Type B pancreatic cell (in vitro differentiated cells): ENCODE measurements at regions not wholly inside any gene's neighbourhood (a gene's known extent, or its start where the extent isn't known, plus 50 kb on each side); places are given as distances from the start of the nearest gene placed in this dataset.
"Not testable (repeated sequence)": the region's sequence is repeated elsewhere in the genome, so short reads cannot be mapped to it uniquely, and the experiment has no call there.

Source experiments
- DNase-seq: peaks from one replicate; pipeline ENCODE4 v3.0.0; 2021; ENCODE audit warnings: mixed read lengths; ENCODE audit not compliant: unreplicated experiment; ENCODE audit errors: extremely low spot score
- H3K27ac Mint-ChIP-seq: 2 replicates; pipeline ENCODE4 v1.8.0; 2021; ENCODE audit warnings: mild to moderate bottlenecking, mixed read lengths
- H3K27me3 Mint-ChIP-seq: 2 replicates; pipeline ENCODE4 v1.8.0; 2021; ENCODE audit warnings: mixed read lengths
- H3K36me3 Mint-ChIP-seq: 2 replicates; pipeline ENCODE4 v1.8.0; 2021; ENCODE audit warnings: mixed read lengths
- H3K4me1 Mint-ChIP-seq: one replicate; pipeline ENCODE4 v1.8.0; 2021; ENCODE audit warnings: mixed read lengths; ENCODE audit not compliant: unreplicated experiment
- H3K4me3 Mint-ChIP-seq: 2 replicates; pipeline ENCODE4 v1.8.0; 2021; ENCODE audit warnings: mild to moderate bottlenecking, mixed read lengths
- H3K9me3 Mint-ChIP-seq: 2 replicates; pipeline ENCODE4 v1.8.0; 2021; ENCODE audit warnings: mixed read lengths
- TF ChIP-seq, protein P1 (sequence below): fragments of 200-600 bp; sonication (generic); conservative IDR thresholded peaks from 2 replicates; pipeline ENCODE4 v1.5.0; 2021; ENCODE audit warnings: antibody characterized with exemption, mild to moderate bottlenecking

DNA sequence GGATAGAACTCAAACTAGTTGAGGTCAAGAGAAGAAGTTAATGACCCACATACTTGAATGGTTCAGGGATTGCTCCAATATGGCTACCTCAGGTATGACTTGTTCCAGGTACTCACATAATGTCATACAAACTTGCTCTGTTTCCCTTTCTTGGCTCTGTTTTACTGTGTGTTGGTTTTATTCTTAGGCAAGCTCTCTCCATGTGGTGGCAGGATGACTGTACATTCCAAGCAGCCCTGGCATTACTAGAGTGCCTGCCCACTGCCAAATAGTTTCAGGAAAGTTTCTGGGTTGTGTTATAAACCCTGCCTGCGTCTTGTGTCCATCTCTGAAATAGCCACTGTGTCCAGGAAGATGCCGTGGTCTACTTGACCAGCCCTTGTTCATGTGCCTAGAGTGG lies 476.8 kb downstream of the SHISA9 start:
- H3K27me3 Mint-ChIP-seq, result no peaks in the 10 kb centered on the region
- H3K4me3 Mint-ChIP-seq, result no peak overlapping the region
- no peak for DNase-seq

GRCh38 chr16:13379266-13379665 lies 477.9 kb downstream of the SHISA9 start:
- no peaks in the 10 kb centered on the region for H3K4me1 Mint-ChIP-seq
- TF ChIP-seq, protein P1, sequence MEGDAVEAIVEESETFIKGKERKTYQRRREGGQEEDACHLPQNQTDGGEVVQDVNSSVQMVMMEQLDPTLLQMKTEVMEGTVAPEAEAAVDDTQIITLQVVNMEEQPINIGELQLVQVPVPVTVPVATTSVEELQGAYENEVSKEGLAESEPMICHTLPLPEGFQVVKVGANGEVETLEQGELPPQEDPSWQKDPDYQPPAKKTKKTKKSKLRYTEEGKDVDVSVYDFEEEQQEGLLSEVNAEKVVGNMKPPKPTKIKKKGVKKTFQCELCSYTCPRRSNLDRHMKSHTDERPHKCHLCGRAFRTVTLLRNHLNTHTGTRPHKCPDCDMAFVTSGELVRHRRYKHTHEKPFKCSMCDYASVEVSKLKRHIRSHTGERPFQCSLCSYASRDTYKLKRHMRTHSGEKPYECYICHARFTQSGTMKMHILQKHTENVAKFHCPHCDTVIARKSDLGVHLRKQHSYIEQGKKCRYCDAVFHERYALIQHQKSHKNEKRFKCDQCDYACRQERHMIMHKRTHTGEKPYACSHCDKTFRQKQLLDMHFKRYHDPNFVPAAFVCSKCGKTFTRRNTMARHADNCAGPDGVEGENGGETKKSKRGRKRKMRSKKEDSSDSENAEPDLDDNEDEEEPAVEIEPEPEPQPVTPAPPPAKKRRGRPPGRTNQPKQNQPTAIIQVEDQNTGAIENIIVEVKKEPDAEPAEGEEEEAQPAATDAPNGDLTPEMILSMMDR, result no peak
- H3K4me3 Mint-ChIP-seq, result no peak overlapping the region
- DNase-seq, result no peak
- H3K27ac Mint-ChIP-seq, result no peak overlapping the region
- no peaks in the 10 kb centered on the region for H3K27me3 Mint-ChIP-seq
- peaks cover 8% of the 10 kb centered on the region for H3K9me3 Mint-ChIP-seq
- H3K36me3 Mint-ChIP-seq, result no peaks in the 10 kb centered on the region

More for the DNA sequence above, 476.8 kb downstream of the SHISA9 start:
- peaks cover 8% of the 10 kb centered on the region for H3K9me3 Mint-ChIP-seq
- TF ChIP-seq, protein P1, result no peak
- H3K4me1 Mint-ChIP-seq, result no peaks in the 10 kb centered on the region
- no peaks in the 10 kb centered on the region for H3K36me3 Mint-ChIP-seq
- no peak overlapping the region for H3K27ac Mint-ChIP-seq

DNA sequence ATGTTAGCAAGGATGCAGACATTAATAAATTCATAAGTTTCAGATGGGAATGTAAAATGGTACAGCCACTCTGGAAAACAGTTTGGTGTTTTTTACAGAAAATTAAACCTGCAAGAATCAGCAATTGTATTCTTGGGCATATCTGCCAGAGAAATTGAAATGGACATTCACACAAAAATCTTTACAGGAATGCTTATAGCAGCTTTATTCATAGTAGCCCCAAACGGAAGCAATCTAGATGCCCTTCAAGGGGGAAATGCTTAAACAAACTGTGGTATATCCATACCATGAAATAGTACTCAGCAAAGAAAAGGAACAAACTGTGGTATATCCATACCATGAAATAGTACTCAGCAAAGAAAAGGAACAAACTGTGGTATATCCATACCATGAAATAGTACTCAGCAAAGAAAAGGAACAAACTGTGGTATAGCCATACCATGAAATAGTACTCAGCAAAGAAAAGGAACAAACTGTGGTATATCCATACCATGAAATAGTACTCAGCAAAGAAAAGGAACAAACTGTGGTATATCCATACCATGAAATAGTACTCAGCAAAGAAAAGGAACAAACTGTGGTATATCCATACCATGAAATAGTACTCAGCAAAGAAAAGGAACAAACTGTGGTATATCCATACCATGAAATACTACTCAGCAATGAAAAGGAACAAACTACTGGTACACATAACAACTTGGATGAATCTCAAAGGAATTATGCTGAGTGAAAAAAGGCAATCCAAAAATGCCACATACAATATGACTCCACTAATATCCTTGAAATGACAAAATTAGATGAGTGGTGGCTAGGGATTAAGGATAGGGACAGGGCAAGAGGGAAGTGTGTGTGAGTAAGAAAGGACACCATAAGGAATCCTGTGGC lies 484.0 kb downstream of the SHISA9 start:
- peaks cover 19% of the 10 kb centered on the region for H3K9me3 Mint-ChIP-seq

DNA sequence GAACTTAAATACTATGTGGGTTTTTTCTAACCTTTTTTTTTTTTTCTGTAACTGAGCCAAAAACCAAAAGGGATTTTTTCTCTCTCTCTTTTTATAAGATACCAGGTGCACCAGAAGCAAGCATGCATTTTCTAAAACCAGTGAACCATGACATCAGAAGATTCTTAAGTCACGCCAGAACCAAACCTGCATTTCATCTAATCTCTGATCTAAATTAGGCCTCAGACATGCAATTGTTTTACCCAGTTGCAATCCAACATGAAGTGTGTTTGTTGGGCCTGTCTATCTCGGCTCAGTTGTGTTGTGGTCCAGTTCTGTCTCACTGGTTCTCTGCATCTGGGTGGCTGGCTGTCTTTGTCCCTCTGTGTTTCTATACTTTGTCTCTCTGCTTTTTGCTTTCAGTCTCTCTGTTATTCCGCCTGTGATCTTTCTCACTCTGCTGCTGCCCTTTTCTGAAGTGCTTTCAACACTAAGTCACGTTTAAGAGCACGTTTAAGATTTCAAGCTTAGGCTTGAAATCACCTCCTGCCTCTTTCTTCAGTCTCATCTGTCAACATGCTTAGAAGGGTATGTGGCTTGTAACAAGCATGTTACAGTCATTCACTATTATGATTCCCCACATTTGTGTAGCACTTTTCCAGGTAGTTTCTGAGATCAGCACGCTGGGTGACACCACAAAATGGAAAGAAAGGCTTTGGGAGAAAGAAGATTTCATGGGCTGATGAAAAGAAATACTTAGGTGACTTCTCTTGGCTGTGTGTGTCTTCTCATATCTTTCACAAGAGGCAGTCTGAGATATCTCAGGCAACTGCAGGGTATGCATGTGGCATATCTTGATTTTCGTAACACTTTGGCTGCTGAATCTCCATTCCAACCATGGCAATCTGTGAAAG lies 488.9 kb downstream of the SHISA9 start:
- H3K4me3 Mint-ChIP-seq, result no peak overlapping the region
- no peak overlapping the region for H3K27ac Mint-ChIP-seq
- no peak for DNase-seq
- no peaks in the 10 kb centered on the region for H3K27me3 Mint-ChIP-seq
- H3K36me3 Mint-ChIP-seq, result no peaks in the 10 kb centered on the region
- H3K4me1 Mint-ChIP-seq, result no peaks in the 10 kb centered on the region
- H3K9me3 Mint-ChIP-seq, result peaks cover 3% of the 10 kb centered on the region
- TF ChIP-seq, protein P1, result no peak

More for the DNA sequence above, 484.0 kb downstream of the SHISA9 start:
- H3K27me3 Mint-ChIP-seq, H3K4me1 Mint-ChIP-seq, DNase-seq, H3K4me3 Mint-ChIP-seq, H3K36me3 Mint-ChIP-seq, H3K27ac Mint-ChIP-seq: not testable (repeated sequence)

DNA sequence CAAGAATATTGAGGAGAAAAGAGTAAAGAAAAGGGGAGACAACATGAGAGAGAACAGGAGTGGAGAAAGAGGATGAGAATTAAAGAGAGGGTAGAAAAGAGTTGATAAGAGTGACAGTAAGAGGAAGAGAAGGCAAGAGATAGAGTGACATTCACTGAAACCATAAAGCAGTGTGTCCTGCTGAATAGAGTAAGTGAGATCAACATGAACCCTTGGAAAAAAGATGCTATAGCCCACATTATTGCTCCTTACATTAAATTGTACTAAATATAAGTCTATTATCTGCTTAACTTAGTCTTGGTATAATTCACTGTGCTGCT lies 489.5 kb downstream of the SHISA9 start:
- no peaks in the 10 kb centered on the region for H3K36me3 Mint-ChIP-seq
- no peak overlapping the region for H3K27ac Mint-ChIP-seq
- H3K27me3 Mint-ChIP-seq, result no peaks in the 10 kb centered on the region
- TF ChIP-seq, protein P1, result no peak
- DNase-seq, result no peak
- peaks cover under 1% of the 10 kb centered on the region for H3K9me3 Mint-ChIP-seq
- H3K4me1 Mint-ChIP-seq, result no peaks in the 10 kb centered on the region
- no peak overlapping the region for H3K4me3 Mint-ChIP-seq

DNA sequence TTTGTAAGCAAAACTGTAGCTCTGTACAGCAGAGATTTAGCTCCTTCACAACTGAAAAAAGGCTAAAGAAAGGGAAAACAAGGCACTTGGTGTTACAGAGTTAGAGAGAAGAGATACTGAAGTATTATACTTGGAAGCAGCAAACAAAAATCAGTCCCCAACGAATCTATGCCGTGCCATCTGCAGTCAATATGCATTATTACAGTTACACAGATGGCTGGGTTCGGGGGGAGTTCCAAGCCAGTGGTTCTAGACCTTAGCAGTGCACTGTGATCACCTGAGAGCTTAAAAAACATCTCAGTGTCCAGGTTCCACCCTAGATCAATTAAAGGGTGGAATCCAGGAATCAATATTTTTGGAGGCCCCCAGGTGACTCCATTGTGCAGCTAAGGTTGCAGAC lies 489.9 kb downstream of the SHISA9 start:
- TF ChIP-seq, protein P1, result no peak
- no peaks in the 10 kb centered on the region for H3K4me1 Mint-ChIP-seq
- no peak overlapping the region for H3K4me3 Mint-ChIP-seq
- H3K9me3 Mint-ChIP-seq, result no peaks in the 10 kb centered on the region
- H3K27ac Mint-ChIP-seq, result no peak overlapping the region
- H3K27me3 Mint-ChIP-seq, result no peaks in the 10 kb centered on the region
- no peaks in the 10 kb centered on the region for H3K36me3 Mint-ChIP-seq
- no peak for DNase-seq
